Endodermal cell (in vitro differentiated cells): ENCODE measurements at regions not wholly inside any gene's neighbourhood (a gene's known extent, or its start where the extent isn't known, plus 50 kb on each side); places are given as distances from the start of the nearest gene placed in this dataset.
A peak's percentile ranks its signal among the peaks of the same experiment; 100 is the strongest.

Experiments used
- DNase-seq: peaks from one replicate; pipeline ENCODE4 v3.0.0-alpha.2; 2017
- H3K27ac ChIP-seq: 2 replicates; pipeline ENCODE4 v1.5.1; 2013; ENCODE audit warnings: mild to moderate bottlenecking, low read depth, low read length, moderate library complexity
- H3K27me3 ChIP-seq: 2 replicates; pipeline ENCODE4 v1.6.1; 2013; ENCODE audit warnings: mild to moderate bottlenecking, low read length, moderate library complexity; ENCODE audit not compliant: insufficient read depth, control insufficient read depth, poor library complexity, severe bottlenecking
- H3K36me3 ChIP-seq: 2 replicates; pipeline ENCODE4 v1.7.0; 2013; ENCODE audit warnings: mild to moderate bottlenecking, low read length, moderate library complexity; ENCODE audit not compliant: control insufficient read depth, insufficient read depth
- H3K4me1 ChIP-seq: one replicate; pipeline ENCODE4 v1.7.0; 2013; ENCODE audit warnings: low read length; ENCODE audit not compliant: control insufficient read depth, insufficient read depth
- H3K4me3 ChIP-seq: 2 replicates; pipeline ENCODE4 v1.5.1; 2013; ENCODE audit warnings: mild to moderate bottlenecking, low read length, moderate library complexity
- H3K9ac ChIP-seq: 2 replicates; pipeline ENCODE4 v1.6.1; 2013; ENCODE audit warnings: mild to moderate bottlenecking, low read length, moderate library complexity; ENCODE audit not compliant: poor library complexity, severe bottlenecking; ENCODE audit errors: extremely low read depth
- H3K9me3 ChIP-seq: 2 replicates; pipeline ENCODE4 v1.6.1; 2013; ENCODE audit warnings: mild to moderate bottlenecking, low read length, moderate library complexity; ENCODE audit not compliant: control insufficient read depth
- H3K27ac Mint-ChIP-seq: 2 replicates; pipeline ENCODE4 v1.8.0; 2020; ENCODE audit warnings: mixed read lengths
- H3K27me3 Mint-ChIP-seq: 2 replicates; pipeline ENCODE4 v1.8.0; 2021; ENCODE audit warnings: mild to moderate bottlenecking, mixed read lengths; ENCODE audit not compliant: insufficient read depth
- H3K36me3 Mint-ChIP-seq: 2 replicates; pipeline ENCODE4 v1.8.0; 2020; ENCODE audit warnings: low read depth, mixed read lengths
- H3K4me1 Mint-ChIP-seq: 2 replicates; pipeline ENCODE4 v1.8.0; 2020; ENCODE audit warnings: mixed read lengths
- H3K4me3 Mint-ChIP-seq: 2 replicates; pipeline ENCODE4 v1.8.0; 2020; ENCODE audit warnings: mild to moderate bottlenecking, moderate library complexity, mixed read lengths
- H3K9me3 Mint-ChIP-seq: 2 replicates; pipeline ENCODE4 v1.8.0; 2020; ENCODE audit warnings: mild to moderate bottlenecking, mixed read lengths
- CTCF ChIP-seq: fragments of 200-600 bp; sonication (generic); conservative IDR thresholded peaks from 2 replicates; pipeline ENCODE4 v1.5.0; 2021; ENCODE audit warnings: antibody characterized with exemption, mild to moderate bottlenecking
- WGBS, 2 experiments: methylation state at CpG; one replicate each; pipeline versions ENCODE4 v1.1.5 to v1.1.7; 2013; ENCODE audit warnings: missing lambda C conversion rate in 2 of 2, mixed read lengths in 1 of 2; ENCODE audit not compliant: insufficient coverage in 1 of 2, insufficient read length in 1 of 2; 5-methylcytosine and 5-hydroxymethylcytosine counted together

DNA sequence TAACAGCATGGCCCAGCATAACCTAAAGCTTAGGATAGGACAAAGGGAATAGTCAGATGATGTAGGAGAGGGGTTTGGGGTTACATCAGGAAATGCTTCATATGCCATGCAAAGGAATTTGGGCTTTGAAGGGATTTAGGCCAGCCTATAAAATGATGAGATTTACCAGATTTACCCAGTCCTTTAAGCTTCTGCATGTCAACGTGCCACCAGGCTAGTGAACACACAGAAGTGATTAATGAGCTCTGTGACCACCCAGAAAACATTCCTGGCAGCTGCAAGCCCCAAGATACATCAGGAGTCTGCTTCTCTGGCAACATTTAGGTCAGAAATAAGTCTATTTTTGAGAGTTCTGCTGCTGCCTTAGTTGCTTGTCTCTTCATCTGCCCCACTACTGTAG, 118.3 kb downstream of the LRIG3 start:
- Histone ChIP-seq H3K27me3 (no peaks in the 10 kb centered on the region), H3K9me3 (no peaks in the 10 kb centered on the region), H3K4me3 (no peak overlapping the region), H3K4me1 (no peaks in the 10 kb centered on the region), H3K27ac (no peak overlapping the region), H3K9ac (no peak overlapping the region), H3K36me3 (no peaks in the 10 kb centered on the region)
- Mint-ChIP-seq H3K36me3 (peaks cover 6% of the 10 kb centered on the region), H3K27ac (no peak overlapping the region), H3K27me3 (no peaks in the 10 kb centered on the region), H3K4me1 (peaks cover 3% of the 10 kb centered on the region), H3K9me3 (peaks cover 19% of the 10 kb centered on the region), H3K4me3 (no peak overlapping the region)
- DNase-seq: no peak
- no peak for TF ChIP-seq CTCF
- 89 to 91% methylated on average over 1 of the region's 1 CpG for WGBS, 2 experiments

DNA sequence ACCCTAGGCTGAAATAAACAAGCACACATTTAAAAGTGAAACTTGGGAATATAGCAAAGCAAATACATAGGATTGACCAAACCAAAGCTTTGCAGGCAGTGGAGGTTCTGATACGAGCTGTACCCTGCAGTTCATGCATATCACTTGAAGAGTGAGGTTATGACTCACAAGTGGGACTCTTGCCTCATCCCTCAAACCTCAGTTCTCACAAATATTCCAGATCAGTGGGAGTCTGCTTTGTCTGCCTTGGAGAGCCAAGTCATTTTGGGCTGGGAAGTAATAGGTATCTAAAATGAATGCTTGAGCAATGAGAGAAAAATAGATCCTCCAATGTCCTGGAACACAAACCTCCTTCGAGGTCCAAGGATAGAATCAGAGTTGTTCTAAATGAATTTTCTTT, 116.4 kb downstream of the LRIG3 start:
- Histone ChIP-seq H3K9me3 (no peaks in the 10 kb centered on the region), H3K9ac (no peak overlapping the region), H3K4me3 (no peak overlapping the region), H3K27ac (no peak overlapping the region), H3K36me3 (no peaks in the 10 kb centered on the region), H3K4me1 (no peaks in the 10 kb centered on the region), H3K27me3 (no peaks in the 10 kb centered on the region)
- 60 to 82% methylated on average over 1 to 2 of the region's 2 CpGs for WGBS, 2 experiments
- no peak for DNase-seq
- no peak overlapping the region for H3K27ac Mint-ChIP-seq
- peaks cover 3% of the 10 kb centered on the region for H3K4me1 Mint-ChIP-seq
- TF ChIP-seq CTCF: no peak
- H3K27me3 Mint-ChIP-seq: no peaks in the 10 kb centered on the region
- peaks cover 10% of the 10 kb centered on the region for H3K9me3 Mint-ChIP-seq
- H3K36me3 Mint-ChIP-seq: peaks cover 2% of the 10 kb centered on the region
- H3K4me3 Mint-ChIP-seq: no peak overlapping the region

GRCh38 chr12:58804749-58805148, 115.6 kb downstream of the LRIG3 start:
- Histone ChIP-seq H3K27ac (no peak overlapping the region), H3K9me3 (no peaks in the 10 kb centered on the region), H3K36me3 (no peaks in the 10 kb centered on the region), H3K27me3 (no peaks in the 10 kb centered on the region), H3K4me3 (no peak overlapping the region), H3K9ac (no peak overlapping the region), H3K4me1 (no peaks in the 10 kb centered on the region)
- Mint-ChIP-seq H3K9me3 (peaks cover 2% of the 10 kb centered on the region), H3K36me3 (no peaks in the 10 kb centered on the region), H3K4me1 (peaks cover 3% of the 10 kb centered on the region), H3K27ac (no peak overlapping the region), H3K4me3 (no peak overlapping the region), H3K27me3 (no peaks in the 10 kb centered on the region)
- 56 to 60% methylated on average over 1 to 2 of the region's 2 CpGs for WGBS, 2 experiments
- DNase-seq: no peak
- TF ChIP-seq CTCF: peak; percentile 74
